K562 (cell line): ENCODE measurements at regions not wholly inside any gene's neighbourhood (a gene's known extent, or its start where the extent isn't known, plus 50 kb on each side); places are given as distances from the start of the nearest gene placed in this dataset.

Experiments
- CEBPB ChIP-seq: fragments of 450-650 bp; IDR thresholded peaks from 2 replicates; pipeline ENCODE4 v1.6.1; 2016; ENCODE audit warnings: missing genetic modification characterization, missing compliant biosample characterization
- CTCF ChIP-seq, 3 experiments: IDR thresholded peaks in 2 of 3; conservative IDR thresholded peaks in 1 of 3; 2 replicates each; pipeline ENCODE4 v1.5.1; 2011 to 2012; ENCODE audit warnings: low read length in 3 of 3, mild to moderate bottlenecking in 3 of 3, control low read depth in 2 of 3, improper control_type of control experiment in 1 of 3, inconsistent platforms in 1 of 3, low read depth in 1 of 3, mixed read lengths in 1 of 3, moderate library complexity in 1 of 3; ENCODE audit not compliant: insufficient read depth in 2 of 3
- CUX1 ChIP-seq: fragments of 200-800 bp; sonication (Bioruptor generic); IDR thresholded peaks from 2 replicates; pipeline ENCODE4 v1.6.1; 2016; ENCODE audit warnings: missing genetic modification characterization, missing compliant biosample characterization
- ESRRA ChIP-seq: fragments of 450-650 bp; IDR thresholded peaks from 2 replicates; pipeline ENCODE4 v1.6.1; 2014; ENCODE audit warnings: low read depth, mild to moderate bottlenecking, moderate library complexity, borderline replicate concordance
- HNRNPL ChIP-seq: fragments of 200-400 bp; formaldehyde crosslinking; IDR thresholded peaks from 2 replicates; pipeline ENCODE4 v1.6.1; 2017; ENCODE audit warnings: low read depth, mild to moderate bottlenecking, low read length
- ID3 ChIP-seq, 2 experiments: fragments of 250-450 bp in 1 of 2; fragments of 450-650 bp in 1 of 2; sonication (Bioruptor Pico) in 1 of 2; IDR thresholded peaks; 2 replicates each; pipeline versions ENCODE4 v1.6.1 to v1.8.0; 2016 to 2021; ENCODE audit warnings: mild to moderate bottlenecking in 2 of 2, moderate library complexity in 2 of 2, missing compliant biosample characterization in 1 of 2, missing genetic modification characterization in 1 of 2
- MYBL2 ChIP-seq, 2 experiments: fragments of 450-650 bp in 1 of 2; sonication (generic) in 1 of 2; formaldehyde crosslinking in 1 of 2; IDR thresholded peaks; 2 replicates each; pipeline versions ENCODE4 v1.6.1 to v1.8.1; 2017 to 2022; ENCODE audit warnings: borderline replicate concordance in 1 of 2, inconsistent platforms in 1 of 2, low read depth in 1 of 2, mild to moderate bottlenecking in 1 of 2, missing genetic modification reagents in 1 of 2, moderate library complexity in 1 of 2
- NFRKB ChIP-seq: fragments of 450-650 bp; IDR thresholded peaks from 2 replicates; pipeline ENCODE4 v1.6.1; 2016; ENCODE audit warnings: low read depth
- PTBP1 ChIP-seq: fragments of 200-400 bp; formaldehyde crosslinking; IDR thresholded peaks from 2 replicates; pipeline ENCODE4 v1.6.1; 2017; ENCODE audit warnings: low read depth, low read length
- SIRT6 ChIP-seq: IDR thresholded peaks from one replicate; pipeline ENCODE4 v1.6.1; 2012; ENCODE audit warnings: low read depth, mild to moderate bottlenecking, control low read depth, inconsistent platforms, low read length, moderate library complexity
- ZNF274 ChIP-seq: IDR thresholded peaks from 2 replicates; pipeline ENCODE4 v1.6.1; 2011; ENCODE audit warnings: low read depth, mild to moderate bottlenecking, low read length, moderate library complexity, borderline replicate concordance
- ZNF407 ChIP-seq: fragments of 450-650 bp; IDR thresholded peaks from 2 replicates; pipeline ENCODE4 v1.6.1; 2016; ENCODE audit warnings: low read depth
- ZNF780A ChIP-seq: fragments of 250-450 bp; sonication (Bioruptor Pico); IDR thresholded peaks from 2 replicates; pipeline ENCODE4 v1.5.0; 2021; ENCODE audit warnings: mild to moderate bottlenecking

- TF ChIP-seq CTCF (IDR thresholded peaks at IDR 0.05 in 2 of 3, conservative IDR thresholded peaks at IDR 0.05 in 1 of 3; ENCODE audit: insufficient read depth in 2 of 3, low read depth in 1 of 3, low read length in 3 of 3): no peak
- TF ChIP-seq ZNF407: no peak
- TF ChIP-seq CUX1 (CRISPR knock-in tag): no peak
- no peak for TF ChIP-seq SIRT6
- no peak for TF ChIP-seq MYBL2 (IDR thresholded peaks at IDR 0.05; ENCODE audit: low read depth)
- no peak for TF ChIP-seq MYBL2 (CRISPR knock-in tag; IDR thresholded peaks at IDR 0.05; ENCODE audit: borderline replicate concordance)
- no peak for TF ChIP-seq ZNF274
- no peak for TF ChIP-seq NFRKB
- TF ChIP-seq PTBP1: no peak
- TF ChIP-seq CEBPB: no peak
- TF ChIP-seq ID3 (CRISPR knock-in tag; IDR thresholded peaks at IDR 0.05): no peak
- no peak for TF ChIP-seq ID3 (tag; IDR thresholded peaks at IDR 0.05)
- TF ChIP-seq ESRRA: no peak
- TF ChIP-seq ZNF780A: no peak
- no peak for TF ChIP-seq HNRNPL
These were observed 999.6 kb downstream of the BRD1 start for GRCh38 chr22:48827904-48828555.
